ENCODE measurements at regions not wholly inside any gene's neighbourhood (a gene's known extent, or its start where the extent isn't known, plus 50 kb on each side); places are given as distances from the start of the nearest gene placed in this dataset.

- TF ChIP-seq TCF12 (IDR thresholded peaks at IDR 0.05; ENCODE audit: low read depth), result no peak
- no peak for TF ChIP-seq FOXM1 (IDR thresholded peaks at IDR 0.05; ENCODE audit: borderline replicate concordance, low read depth)
- TF ChIP-seq CREB1 (IDR thresholded peaks at IDR 0.05; ENCODE audit: low read depth), result no peak
- no peak for TF ChIP-seq NFIC (IDR thresholded peaks at IDR 0.05)
- TF ChIP-seq RAD21 (IDR thresholded peaks at IDR 0.05; ENCODE audit: low read depth), result no peak
- TF ChIP-seq YY1 (IDR thresholded peaks at IDR 0.05; ENCODE audit: low read depth), result no peak
- no peak for TF ChIP-seq TEAD4 (IDR thresholded peaks at IDR 0.05)
- no peak for TF ChIP-seq ZBTB7A (IDR thresholded peaks at IDR 0.05; ENCODE audit: low read depth)
These were observed 321.0 kb upstream of the NAALADL2 start for GRCh38 chr3:174538151-174538550.

GRCh38 chr3:174540116-174540908 lies 318.8 kb upstream of the NAALADL2 start:
- no peak for TF ChIP-seq TEAD4 (IDR thresholded peaks at IDR 0.05)

GRCh38 chr3:174541708-174542315 lies 317.3 kb upstream of the NAALADL2 start:
- TF ChIP-seq USF1 (IDR thresholded peaks at IDR 0.05) (no peak), ZBTB7A (IDR thresholded peaks at IDR 0.05; ENCODE audit: low read depth) (no peak), CEBPB (IDR thresholded peaks at IDR 0.05) (no peak), TCF12 (IDR thresholded peaks at IDR 0.05; ENCODE audit: low read depth) (no peak), TEAD4 (IDR thresholded peaks at IDR 0.05) (no peak), TAF1 (IDR thresholded peaks at IDR 0.05; ENCODE audit: low read depth) (no peak)

- TF ChIP-seq USF1 (IDR thresholded peaks at IDR 0.05) (no peak), EGR1 (IDR thresholded peaks at IDR 0.05) (no peak), FOXM1 (IDR thresholded peaks at IDR 0.05; ENCODE audit: borderline replicate concordance, low read depth) (no peak), CREB1 (IDR thresholded peaks at IDR 0.05; ENCODE audit: low read depth) (no peak), NFIC (IDR thresholded peaks at IDR 0.05) (no peak)
These were observed 311.2 kb upstream of the NAALADL2 start for GRCh38 chr3:174547801-174548435.

- no peak for TF ChIP-seq REST (IDR thresholded peaks at IDR 0.05; ENCODE audit: low read depth)
- no peak for TF ChIP-seq EP300 (IDR thresholded peaks at IDR 0.05; ENCODE audit: borderline replicate concordance)
- no peak for TF ChIP-seq USF1 (IDR thresholded peaks at IDR 0.05)
- TF ChIP-seq ZBTB7A (IDR thresholded peaks at IDR 0.05; ENCODE audit: low read depth), result no peak
- TF ChIP-seq CREB1 (IDR thresholded peaks at IDR 0.05; ENCODE audit: low read depth), result no peak
- no peak for TF ChIP-seq CEBPB (IDR thresholded peaks at IDR 0.05)
- no peak for TF ChIP-seq TAF1 (IDR thresholded peaks at IDR 0.05; ENCODE audit: low read depth)
- TF ChIP-seq TEAD4 (IDR thresholded peaks at IDR 0.05), result no peak
- no peak for TF ChIP-seq TCF12 (IDR thresholded peaks at IDR 0.05; ENCODE audit: low read depth)
- no peak for TF ChIP-seq MAX (IDR thresholded peaks at IDR 0.05)
- TF ChIP-seq FOXM1 (IDR thresholded peaks at IDR 0.05; ENCODE audit: borderline replicate concordance, low read depth), result no peak
- no peak for TF ChIP-seq NFIC (IDR thresholded peaks at IDR 0.05)
- no peak for TF ChIP-seq YY1 (IDR thresholded peaks at IDR 0.05; ENCODE audit: low read depth)
These were observed 310.1 kb upstream of the NAALADL2 start for GRCh38 chr3:174548841-174549623.

GRCh38 chr3:174581558-174581957 lies 277.6 kb upstream of the NAALADL2 start:
- TF ChIP-seq MAX (IDR thresholded peaks at IDR 0.05) (no peak), USF1 (IDR thresholded peaks at IDR 0.05) (no peak), RAD21 (IDR thresholded peaks at IDR 0.05; ENCODE audit: low read depth) (no peak), REST (IDR thresholded peaks at IDR 0.05; ENCODE audit: low read depth) (no peak), EGR1 (IDR thresholded peaks at IDR 0.05) (no peak), TEAD4 (IDR thresholded peaks at IDR 0.05) (no peak), FOXM1 (IDR thresholded peaks at IDR 0.05; ENCODE audit: borderline replicate concordance, low read depth) (no peak), TAF1 (IDR thresholded peaks at IDR 0.05; ENCODE audit: low read depth) (no peak), NFIC (IDR thresholded peaks at IDR 0.05) (no peak), CREB1 (IDR thresholded peaks at IDR 0.05; ENCODE audit: low read depth) (no peak), YY1 (IDR thresholded peaks at IDR 0.05; ENCODE audit: low read depth) (no peak), ZBTB7A (IDR thresholded peaks at IDR 0.05; ENCODE audit: low read depth) (no peak), TCF12 (IDR thresholded peaks at IDR 0.05; ENCODE audit: low read depth) (no peak), CEBPB (IDR thresholded peaks at IDR 0.05) (no peak), EP300 (IDR thresholded peaks at IDR 0.05; ENCODE audit: borderline replicate concordance) (no peak)
